ENCODE measurements at regions not wholly inside any gene's neighbourhood (a gene's known extent, or its start where the extent isn't known, plus 50 kb on each side); places are given as distances from the start of the nearest gene placed in this dataset.

- DNase-seq (ENCODE audit: low spot score) = no peak
Measured at GRCh38 chr14:42224053-42224888, 617.6 kb downstream of the LRFN5 start.

GRCh38 chr14:42222924-42223471 is 616.3 kb downstream of the LRFN5 start:
- no peak for DNase-seq (ENCODE audit: low spot score)

GRCh38 chr14:42214981-42215491 is 608.4 kb downstream of the LRFN5 start:
- no peak for DNase-seq (ENCODE audit: low spot score)

GRCh38 chr14:42200957-42201356 is 594.3 kb downstream of the LRFN5 start:
- DNase-seq (ENCODE audit: low spot score) = no peak

- no peak for DNase-seq (ENCODE audit: low spot score)
Measured at GRCh38 chr14:42198010-42198409, 591.3 kb downstream of the LRFN5 start.

GRCh38 chr14:42192738-42193653 is 586.3 kb downstream of the LRFN5 start:
- DNase-seq (ENCODE audit: low spot score) = no peak

- DNase-seq (ENCODE audit: low spot score) = no peak
Measured at GRCh38 chr14:42190744-42191143, 584.1 kb downstream of the LRFN5 start.

GRCh38 chr14:42187846-42188245 is 581.2 kb downstream of the LRFN5 start:
- DNase-seq (ENCODE audit: low spot score) = no peak

GRCh38 chr14:42185718-42186117 is 579.0 kb downstream of the LRFN5 start:
- DNase-seq (ENCODE audit: low spot score) = no peak

GRCh38 chr14:42174357-42174756 is 567.7 kb downstream of the LRFN5 start:
- DNase-seq (ENCODE audit: low spot score) = no peak

- no peak for DNase-seq (ENCODE audit: low spot score)
Measured at GRCh38 chr14:42173206-42173605, 566.5 kb downstream of the LRFN5 start.

- DNase-seq (ENCODE audit: low spot score) = no peak
Measured at GRCh38 chr14:42172304-42172703, 565.6 kb downstream of the LRFN5 start.

GRCh38 chr14:42163136-42163535 is 556.5 kb downstream of the LRFN5 start:
- no peak for DNase-seq (ENCODE audit: low spot score)

- DNase-seq (ENCODE audit: low spot score) = no peak
Measured at GRCh38 chr14:42159138-42159537, 552.5 kb downstream of the LRFN5 start.

GRCh38 chr14:42149609-42150261 is 543.1 kb downstream of the LRFN5 start:
- DNase-seq (ENCODE audit: low spot score) = no peak

- DNase-seq (ENCODE audit: low spot score) = no peak
Measured at GRCh38 chr14:42145766-42146165, 539.1 kb downstream of the LRFN5 start.

- DNase-seq (ENCODE audit: low spot score) = no peak
Measured at GRCh38 chr14:42143114-42143513, 536.4 kb downstream of the LRFN5 start.

- no peak for DNase-seq (ENCODE audit: low spot score)
Measured at GRCh38 chr14:42141328-42141727, 534.7 kb downstream of the LRFN5 start.

GRCh38 chr14:42140831-42141279 is 534.2 kb downstream of the LRFN5 start:
- DNase-seq (ENCODE audit: low spot score) = no peak

- no peak for DNase-seq (ENCODE audit: low spot score)
Measured at GRCh38 chr14:42140001-42140400, 533.3 kb downstream of the LRFN5 start.

GRCh38 chr14:42138406-42138805 is 531.7 kb downstream of the LRFN5 start:
- DNase-seq (ENCODE audit: low spot score) = no peak

- DNase-seq (ENCODE audit: low spot score) = no peak
Measured at GRCh38 chr14:42130815-42131214, 524.1 kb downstream of the LRFN5 start.
